NK-92 (cell line): ENCODE measurements at regions not wholly inside any gene's neighbourhood (a gene's known extent, or its start where the extent isn't known, plus 50 kb on each side); places are given as distances from the start of the nearest gene placed in this dataset.

Experiments used
- DNase-seq: peaks from one replicate; lab custom pipeline; 2025; ENCODE audit not compliant: unreplicated experiment; lab: John Stamatoyannopoulos, UW

DNA sequence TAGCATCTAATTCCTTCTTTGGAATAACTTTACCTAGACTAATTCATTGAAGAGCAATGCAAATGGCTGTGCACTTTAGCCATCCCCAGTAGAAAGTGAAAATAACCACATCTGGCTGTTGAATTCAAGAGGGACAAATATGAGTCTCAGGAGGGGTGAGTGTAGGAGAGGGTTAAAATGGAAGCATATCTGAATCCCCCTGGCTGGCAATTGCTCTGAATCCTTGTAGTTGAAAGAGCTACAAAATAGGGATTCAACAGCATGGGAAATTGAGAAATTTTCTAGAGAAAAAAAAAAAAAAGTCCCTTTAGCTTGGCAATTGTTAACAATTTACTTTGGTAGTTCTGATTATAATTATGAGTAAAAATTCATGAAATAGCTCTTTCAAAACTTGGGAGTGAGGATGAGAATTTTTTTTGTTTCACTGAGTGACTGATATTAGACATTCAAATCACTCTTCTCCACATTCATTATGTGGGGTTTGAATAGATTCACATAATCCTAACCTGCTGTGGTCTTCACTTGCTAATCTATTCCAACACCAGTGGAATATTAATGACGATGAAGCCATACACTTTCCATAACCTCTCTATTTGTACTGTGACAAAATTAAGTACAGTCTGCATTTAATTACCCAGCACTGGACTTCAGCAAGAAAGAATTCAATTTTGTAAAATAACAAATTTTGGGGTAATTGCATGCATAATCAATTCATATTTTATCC, 569.0 kb upstream of the MCTP2 start:
- no peak for DNase-seq

DNA sequence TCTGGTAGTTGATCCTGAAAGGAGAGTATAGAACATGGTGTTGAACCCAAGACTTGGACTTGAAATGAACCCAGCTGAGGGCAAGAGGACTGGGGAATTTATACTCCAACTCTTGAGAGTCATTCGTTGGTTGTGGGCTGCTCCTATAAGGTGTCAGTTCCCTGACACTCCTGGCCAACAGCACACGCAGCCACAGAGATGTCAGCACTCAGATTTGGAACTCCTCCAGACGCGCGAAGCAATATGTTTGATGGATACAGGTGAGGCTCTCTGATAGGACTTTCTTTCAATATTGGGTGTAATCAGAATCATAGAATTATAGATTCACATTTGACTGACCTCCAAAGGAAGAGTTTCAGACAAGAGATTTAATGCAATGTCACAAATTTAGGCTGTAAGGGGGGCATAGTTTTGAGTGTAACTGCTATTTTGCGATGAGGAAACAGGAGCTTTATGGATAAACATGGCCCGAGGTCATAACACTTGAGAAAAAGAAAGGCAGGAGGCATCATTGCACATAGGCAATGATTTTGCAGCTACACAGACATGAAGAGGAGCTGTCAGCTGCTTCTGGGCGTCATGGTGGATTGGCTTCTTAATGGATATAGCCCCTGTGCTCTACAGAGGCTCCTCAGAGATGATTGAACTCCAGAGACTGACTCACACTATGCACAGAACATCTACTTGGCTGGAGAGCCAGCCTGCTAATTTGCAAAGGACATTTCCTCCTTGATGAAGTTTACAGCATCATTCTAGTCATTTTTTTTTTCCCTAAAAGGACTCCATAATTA, 569.2 kb upstream of the RGMA start:
- DNase-seq = no peak

DNA sequence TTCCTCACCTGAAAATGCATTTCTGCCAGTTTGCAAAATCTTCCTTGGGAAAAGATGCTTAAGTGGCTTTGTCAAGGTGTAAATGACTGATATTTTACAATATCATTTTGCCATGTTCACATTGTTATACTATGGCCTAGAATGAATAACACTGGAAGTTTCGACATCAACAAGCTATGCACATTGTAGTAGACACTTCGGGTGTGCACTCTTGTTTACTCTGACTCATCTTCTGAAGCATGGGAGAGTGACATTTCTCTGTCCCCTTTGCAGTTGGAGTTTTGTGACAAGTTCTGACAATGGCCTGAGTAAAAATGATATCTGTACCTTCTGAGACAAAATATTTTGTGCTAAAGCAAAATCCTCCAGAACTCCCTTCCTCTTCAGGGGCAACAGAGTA, 567.0 kb upstream of the RGMA start:
- DNase-seq = no peak

DNA sequence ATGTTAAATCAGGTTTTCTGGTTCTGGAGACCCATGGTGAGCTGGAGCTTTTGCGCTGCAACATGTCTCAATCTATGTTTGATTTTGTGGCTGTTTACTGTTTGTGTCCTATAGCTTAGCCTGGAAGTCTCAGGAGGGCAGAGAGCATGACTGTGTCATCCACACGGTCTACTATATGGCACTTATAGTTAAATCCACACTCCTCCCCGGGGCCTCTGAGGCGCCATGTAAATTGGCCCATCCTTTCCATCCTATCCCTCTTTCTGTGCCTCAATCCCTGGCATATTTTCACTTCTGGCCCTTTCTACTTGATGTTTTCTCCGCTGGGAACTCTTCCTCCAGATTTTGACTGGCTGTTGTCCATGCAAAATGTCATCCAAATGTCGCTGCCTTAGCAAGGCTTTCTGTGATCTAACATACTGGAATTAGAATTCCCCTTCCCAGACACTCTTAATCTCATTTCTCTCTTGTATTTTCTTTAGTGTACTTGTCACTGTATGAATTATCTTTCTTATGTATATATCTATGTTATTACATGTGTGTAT, 560.8 kb upstream of the RGMA start:
- no peak for DNase-seq

DNA sequence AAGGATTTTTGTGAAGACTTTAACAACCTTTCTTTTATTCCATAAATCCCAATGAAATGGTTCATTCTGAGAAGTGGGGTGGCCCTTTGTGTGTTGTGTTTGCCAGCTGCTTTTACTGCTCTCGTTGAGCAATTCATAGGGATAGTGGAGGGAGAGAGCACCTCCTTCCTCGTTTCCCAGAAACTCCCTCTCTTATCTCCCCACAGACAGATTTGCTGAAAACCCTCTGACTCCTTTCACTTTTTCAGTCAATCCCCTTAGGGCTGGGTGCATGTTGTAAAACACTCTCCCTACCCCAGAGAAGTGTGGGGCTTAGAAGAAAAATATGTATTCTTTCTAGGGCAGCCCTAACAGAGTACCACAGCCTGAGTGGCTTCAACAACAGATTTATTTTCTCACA, 557.2 kb upstream of the RGMA start:
- no peak for DNase-seq

DNA sequence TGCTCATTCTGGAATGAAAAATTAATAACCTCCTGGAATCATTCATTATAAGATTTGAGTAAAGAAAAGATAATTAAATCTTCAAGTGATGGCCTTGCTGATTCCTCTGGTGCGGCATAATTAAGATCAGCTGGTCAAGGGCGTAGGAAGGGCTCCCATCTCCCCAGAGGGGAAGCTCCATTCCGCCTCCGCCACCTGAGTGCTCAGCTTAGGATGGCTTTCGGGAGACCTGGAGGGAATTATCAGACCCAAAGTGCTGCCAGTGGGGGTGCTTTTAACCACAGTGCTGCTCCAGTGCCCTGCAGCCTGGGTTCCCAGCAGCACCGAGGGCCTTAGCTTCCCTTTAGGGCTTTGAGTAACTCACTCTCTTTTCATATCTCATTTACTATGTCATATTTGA, 556.6 kb upstream of the RGMA start:
- DNase-seq = no peak

DNA sequence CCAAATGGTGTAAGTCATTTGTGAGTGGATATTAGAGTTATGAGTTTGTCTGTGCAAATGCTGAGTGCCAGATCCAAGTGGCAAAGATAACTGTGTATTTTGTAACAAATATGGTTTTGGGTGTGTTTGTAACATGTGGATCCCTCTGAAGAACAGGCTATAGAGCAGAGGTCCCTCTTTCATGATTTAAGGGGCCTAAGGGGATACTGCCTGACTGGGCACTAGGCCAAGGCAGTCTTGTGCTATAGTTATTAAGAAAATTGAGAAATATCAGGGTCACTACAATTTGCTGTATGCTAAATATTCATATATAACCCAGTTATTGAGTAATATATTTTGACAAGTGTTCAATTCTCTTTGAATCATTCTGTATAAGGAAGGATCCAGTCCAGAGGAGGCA, 555.6 kb upstream of the RGMA start:
- no peak for DNase-seq

DNA sequence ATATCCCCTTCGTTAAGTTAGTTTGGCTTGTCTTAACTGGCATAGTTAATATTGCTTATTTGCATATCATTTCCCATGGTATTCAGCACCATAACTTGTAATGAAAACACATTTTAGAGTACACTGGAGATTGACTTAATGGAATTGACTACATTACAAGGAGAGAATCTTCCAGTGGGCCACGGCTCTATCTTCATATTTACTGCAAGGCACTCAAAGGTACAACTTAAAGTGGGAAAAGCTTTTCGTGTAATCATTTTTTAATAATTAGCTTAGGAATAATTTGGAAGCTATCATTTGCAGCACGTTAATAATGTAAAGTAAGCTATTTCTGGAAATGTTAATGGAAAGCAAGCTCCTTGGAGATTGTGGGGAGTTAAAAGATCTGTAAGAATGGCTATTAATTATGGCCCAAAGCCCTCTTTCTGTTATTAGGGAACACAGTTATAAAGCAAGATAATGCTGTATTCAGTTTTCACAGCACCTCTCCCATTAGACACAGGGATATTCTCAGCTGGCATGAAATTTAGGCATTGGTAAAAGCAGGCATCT, 551.5 kb upstream of the RGMA start:
- no peak for DNase-seq

DNA sequence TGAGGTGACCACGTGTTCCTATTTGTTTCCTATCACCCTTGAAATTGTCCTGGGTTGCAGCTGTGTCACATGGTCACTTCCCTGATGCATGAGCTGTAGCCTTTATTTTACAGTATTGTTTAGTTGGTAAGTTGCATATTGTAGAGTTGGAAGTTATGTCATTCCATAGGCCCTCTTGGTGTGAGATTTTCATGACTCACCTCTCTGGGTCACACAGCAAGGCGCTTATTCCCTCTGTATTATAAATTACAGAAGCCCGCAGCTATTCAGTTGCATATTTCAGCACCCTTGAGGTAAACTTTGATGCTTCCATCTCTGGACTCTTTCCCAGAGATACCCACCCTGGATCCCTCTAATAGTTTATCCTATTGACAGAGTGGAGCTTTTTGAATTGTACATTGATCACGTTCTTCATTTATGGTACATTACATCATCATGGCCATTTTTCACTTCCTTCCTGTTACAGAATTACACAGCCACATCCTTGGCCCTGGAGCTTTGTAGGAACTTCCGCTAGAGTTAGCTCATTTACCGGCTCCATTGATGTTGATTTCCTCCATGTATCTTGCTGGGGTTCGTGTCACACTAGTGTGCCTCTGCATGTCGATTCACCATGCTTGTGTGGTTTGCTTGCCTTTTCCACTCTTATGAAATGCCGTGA, 543.1 kb upstream of the RGMA start:
- DNase-seq = no peak

DNA sequence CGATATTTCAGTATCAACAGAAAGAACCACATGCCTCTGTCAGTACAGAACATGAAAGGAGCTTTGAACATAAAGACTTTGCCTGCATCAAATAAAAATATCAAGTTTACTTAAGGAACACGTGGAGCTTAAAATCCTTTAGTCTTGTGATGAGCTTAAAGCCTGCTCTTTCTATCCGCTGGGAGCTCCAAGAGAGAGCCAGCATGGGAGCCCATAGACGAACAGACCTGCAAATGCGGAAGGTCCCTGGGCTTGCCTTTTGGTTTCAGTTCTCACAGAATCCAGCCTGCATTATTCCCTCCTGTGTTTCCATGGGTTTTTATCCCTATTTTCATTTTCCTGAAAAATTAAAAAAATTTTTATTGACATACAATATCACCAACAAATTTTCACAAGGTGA, 530.6 kb upstream of the RGMA start:
- DNase-seq = no peak

DNA sequence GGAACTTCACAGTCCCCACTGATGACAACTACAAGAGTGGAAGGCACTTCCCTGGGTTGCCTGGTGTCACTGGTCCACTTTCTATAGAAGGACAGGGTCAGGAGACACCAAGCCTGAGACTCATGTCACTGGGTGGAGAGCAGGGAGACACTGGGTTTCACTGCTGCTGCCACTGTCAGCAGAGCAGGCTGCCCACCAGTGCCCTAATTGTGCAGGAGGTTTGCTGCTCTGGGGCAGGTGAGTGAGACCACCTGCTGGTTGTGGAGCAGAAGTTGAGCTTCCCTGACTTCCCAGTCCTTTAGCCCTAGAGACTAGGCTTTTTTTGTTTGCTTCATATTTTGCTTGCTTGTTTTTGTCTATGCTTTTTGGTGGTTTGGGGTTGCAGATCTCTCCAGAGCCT, 528.4 kb upstream of the RGMA start:
- DNase-seq = no peak

DNA sequence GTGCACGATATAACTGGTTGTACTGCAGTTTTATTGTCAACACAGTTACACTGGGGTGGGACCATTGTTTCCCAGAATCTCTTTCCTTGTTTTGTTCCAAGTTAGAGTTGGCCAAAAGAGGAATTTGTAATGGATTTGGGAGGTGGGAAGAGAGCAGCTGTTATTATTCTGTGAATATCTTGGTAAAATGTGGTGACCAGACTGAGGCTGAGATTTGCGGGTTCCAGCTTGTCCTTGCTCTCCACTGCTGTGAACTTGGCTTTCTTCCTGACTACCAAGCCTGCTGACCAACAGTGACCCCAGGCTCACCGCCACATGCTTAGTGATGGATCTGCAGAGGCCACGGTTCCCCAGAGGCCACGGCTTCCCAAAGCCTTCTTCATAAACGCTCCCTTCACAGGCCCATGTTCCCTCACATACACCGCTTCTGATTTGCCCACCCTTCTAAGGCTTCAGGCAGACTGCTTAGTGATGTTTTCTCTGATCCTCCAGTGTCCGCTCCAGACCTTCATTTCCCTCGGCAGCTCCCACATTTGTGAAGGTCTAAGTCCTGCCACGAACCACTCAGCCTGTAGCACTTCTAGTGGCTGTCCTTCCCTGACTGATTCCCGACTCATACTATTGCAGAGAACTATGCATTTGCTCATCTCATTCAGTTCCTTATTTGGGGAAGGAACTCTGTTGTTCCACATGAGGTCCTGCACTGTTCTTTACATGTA, 525.5 kb upstream of the RGMA start:
- no peak for DNase-seq

DNA sequence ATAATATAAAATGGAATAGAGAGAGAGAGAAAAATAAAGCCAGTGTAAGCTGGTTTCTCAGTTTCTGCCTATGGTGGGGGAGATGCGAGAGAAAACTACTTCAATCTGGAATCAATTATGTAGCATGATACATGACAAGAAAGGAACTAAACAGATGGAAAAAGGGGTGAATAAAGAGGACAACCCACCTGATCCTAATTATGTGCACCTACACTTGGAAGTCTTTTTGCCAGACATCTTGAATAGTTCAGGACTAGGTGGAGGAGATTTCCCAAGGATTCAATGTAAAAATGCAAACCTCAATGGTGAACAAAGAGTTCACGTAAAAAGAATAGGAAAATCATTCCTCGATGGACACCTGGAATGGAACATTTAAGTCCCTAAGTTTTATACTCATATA, 524.4 kb upstream of the RGMA start:
- no peak for DNase-seq

DNA sequence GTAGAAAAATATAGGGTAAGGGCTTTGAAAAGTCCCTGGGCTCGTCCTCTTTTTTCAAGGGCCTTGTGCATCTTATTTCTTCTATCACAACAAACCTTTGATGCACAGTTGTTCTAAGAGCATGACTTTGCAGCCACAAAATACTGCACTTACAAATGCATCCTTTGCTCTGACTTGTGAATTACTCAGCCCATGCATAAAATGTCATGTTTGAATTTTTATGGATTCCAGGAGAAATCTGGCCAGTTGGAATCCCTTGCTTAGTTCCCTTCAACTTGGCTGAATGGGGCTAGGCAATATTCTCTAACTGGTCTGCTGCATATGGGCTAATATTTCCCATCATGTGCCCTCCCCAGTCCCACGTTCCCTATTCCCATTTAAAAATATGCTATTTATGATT, 523.9 kb upstream of the RGMA start:
- no peak for DNase-seq

DNA sequence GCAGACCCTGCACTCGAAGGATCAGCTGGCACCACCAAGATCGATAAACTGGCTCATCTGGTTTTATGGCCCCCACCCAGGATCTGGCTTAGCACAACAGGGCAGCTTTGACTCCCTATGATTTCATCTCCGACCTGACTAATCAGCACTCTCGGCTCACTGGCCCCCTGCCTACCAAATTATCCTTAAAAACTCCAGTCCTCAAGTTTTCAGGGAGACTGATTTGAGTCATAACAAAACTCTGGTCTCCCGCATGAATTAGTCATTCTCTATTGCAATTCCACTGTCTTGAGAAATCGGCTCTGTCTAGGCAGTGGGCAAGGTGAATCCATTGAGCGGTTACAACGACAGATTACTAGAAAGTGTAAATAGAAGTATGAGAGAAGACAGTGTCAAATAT, 521.9 kb upstream of the RGMA start:
- no peak for DNase-seq

DNA sequence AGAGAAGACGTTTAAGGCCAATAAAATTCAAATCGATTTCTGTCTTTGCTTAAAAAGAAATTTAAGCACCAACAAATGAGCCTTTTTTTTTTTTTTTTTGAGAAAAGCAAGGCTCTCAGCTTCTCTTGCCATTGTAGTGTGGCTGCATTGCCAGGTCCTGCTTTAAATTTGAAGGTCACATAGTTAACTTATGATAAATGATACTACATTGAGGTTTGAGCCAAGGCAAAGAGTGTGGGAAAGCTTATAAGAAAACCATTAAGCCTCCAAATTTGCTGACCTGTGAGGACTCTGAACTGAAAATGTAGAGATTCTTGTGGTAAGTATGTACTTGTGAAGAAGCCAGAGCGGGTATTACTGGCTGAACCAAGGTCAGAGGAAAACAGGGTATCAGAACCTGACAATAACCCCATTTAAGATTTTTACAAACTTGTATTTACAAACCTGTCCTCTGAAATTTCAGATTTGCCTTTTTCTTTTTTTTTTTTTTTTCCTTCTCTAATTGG, 519.7 kb upstream of the RGMA start:
- DNase-seq = no peak

DNA sequence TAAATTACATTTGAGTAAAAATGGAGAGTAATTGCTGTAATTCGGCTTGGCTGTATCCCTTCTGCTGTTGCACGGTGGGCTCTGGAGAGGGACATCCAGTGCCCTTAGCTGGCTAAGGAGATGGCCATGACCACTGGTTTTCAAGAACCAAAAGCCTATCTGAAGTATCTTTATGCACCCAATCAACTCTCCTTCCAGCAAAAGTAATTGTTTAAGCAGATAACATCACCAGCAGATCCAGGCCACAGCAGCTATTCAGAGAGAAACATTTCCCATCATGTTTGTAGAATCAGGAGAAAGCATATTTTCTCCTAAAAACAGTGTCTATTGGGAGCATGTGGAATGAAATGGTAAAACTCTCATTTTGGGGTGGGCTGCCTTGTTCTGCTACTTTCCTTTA, 514.5 kb upstream of the RGMA start:
- DNase-seq = no peak

DNA sequence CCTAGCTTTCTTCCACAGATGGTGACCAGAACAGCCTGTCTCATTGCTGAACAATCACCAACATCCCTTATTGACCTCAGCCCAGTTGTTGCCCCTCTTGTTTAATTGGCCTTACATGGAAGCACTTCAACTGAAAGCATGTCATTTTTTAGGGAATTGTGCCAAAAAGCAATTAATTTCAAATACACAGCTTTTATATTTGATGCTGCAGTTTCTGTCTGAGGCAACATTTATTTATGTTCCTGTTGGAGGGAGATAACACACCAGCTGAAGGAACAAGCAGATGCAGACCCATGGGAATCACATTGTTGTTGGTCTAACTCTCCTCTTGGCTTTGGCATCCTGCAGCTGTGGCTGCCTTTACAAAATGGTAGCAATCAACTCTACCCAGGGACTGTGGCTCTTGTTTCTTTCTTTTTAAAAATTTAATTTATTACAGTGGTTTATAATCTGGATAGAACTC, 498.1 kb upstream of the RGMA start:
- no peak for DNase-seq

DNA sequence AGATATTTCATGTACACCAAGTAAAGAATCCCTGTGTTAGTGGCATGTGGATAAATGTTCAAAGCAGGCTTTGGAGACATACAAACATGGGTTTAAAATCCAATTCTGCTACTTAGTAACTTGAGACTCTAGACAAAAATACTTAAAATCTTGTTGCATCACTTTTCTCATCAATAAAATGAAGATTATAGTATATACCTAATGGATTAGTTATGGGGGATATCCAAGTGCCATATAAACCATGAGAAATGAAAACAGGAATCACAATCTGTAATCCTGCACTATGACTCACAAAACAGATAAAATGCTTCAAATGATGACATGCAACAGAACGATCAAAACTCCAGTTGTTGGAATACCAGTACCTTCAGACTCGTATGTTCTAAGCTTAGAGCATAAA, 496.0 kb upstream of the RGMA start:
- DNase-seq = no peak

DNA sequence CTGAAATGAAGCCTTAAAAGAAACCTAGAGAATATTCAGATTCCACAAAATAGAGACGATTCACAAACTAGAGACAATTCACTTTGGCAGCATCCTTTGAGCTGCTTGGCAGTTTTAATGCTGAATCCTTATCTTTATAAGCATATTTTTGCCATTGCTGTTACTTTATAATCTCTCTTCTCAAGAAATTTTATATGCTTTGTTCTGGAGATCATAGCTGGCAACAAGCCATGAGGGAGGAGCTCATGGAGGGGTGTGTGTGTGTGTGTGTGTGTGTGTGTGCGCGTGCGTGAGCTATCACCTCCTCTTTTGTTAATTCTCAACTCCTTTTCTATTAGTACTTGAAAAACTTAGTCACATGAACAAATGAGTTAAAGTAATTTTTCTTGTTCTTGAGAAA, 495.0 kb upstream of the RGMA start:
- DNase-seq = no peak

DNA sequence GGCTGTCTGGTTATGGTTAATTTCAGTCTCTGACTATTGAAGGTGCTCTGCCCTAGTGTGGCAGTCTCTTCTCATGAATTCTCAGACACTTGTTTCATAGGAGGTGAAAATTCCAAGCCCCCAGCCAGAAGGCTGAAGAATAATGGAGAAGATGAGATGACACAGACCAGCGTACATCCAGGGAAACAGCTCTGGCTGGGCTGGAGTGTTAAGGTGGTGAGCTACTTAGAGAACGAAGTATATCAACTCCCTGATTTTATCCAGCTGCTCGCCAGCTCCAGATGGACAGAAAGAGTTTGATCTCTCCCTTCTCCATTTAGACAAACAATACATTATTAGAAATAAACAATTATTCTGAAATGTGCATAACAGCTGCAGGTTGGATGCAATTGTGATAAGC, 494.5 kb upstream of the RGMA start:
- DNase-seq = no peak
